Activated CD4-positive, alpha-beta T cell treated with anti-CD3 and anti-CD28 coated beads for 24 hours (primary cell): ENCODE measurements at regions not wholly inside any gene's neighbourhood (a gene's known extent, or its start where the extent isn't known, plus 50 kb on each side); places are given as distances from the start of the nearest gene placed in this dataset.
A peak's percentile ranks its signal among the peaks of the same experiment; 100 is the strongest.

Experiments
- DNase-seq, 2 donors: peaks; one replicate each; pipeline ENCODE4 v3.0.0-alpha.2; 2020; ENCODE audit warnings: low read depth in 2 of 2

- DNase-seq: no peak
Observed at GRCh38 chr21:38151021-38151645, 105.7 kb upstream of the KCNJ15 start.

GRCh38 chr21:38156200-38156599, 100.6 kb upstream of the KCNJ15 start:
- no peak for DNase-seq

GRCh38 chr21:38159355-38159754, 97.4 kb upstream of the KCNJ15 start:
- DNase-seq: peak; percentile 33

- no peak for DNase-seq
Observed at GRCh38 chr21:38165466-38166172, 91.2 kb upstream of the KCNJ15 start.

- DNase-seq: no peak
Observed at GRCh38 chr21:38166173-38166535, 90.6 kb upstream of the KCNJ15 start.

GRCh38 chr21:38167345-38167744, 89.4 kb upstream of the KCNJ15 start:
- no peak for DNase-seq

- DNase-seq: no peak
Observed at GRCh38 chr21:38170283-38170682, 86.5 kb upstream of the KCNJ15 start.

- DNase-seq: no peak
Observed at GRCh38 chr21:38170704-38171682, 85.8 kb upstream of the KCNJ15 start.

- DNase-seq: no peak
Observed at GRCh38 chr21:38171723-38172344, 85.0 kb upstream of the KCNJ15 start.

GRCh38 chr21:38173276-38174035, 83.3 kb upstream of the KCNJ15 start:
- DNase-seq: no peak

GRCh38 chr21:38175306-38175705, 81.5 kb upstream of the KCNJ15 start:
- DNase-seq: no peak

GRCh38 chr21:38177919-38178652, 78.7 kb upstream of the KCNJ15 start:
- DNase-seq: no peak

GRCh38 chr21:38178653-38179470, 77.9 kb upstream of the KCNJ15 start:
- no peak for DNase-seq

- DNase-seq: no peak
Observed at GRCh38 chr21:38179511-38179910, 77.3 kb upstream of the KCNJ15 start.

- no peak for DNase-seq
Observed at GRCh38 chr21:38181096-38181495, 75.7 kb upstream of the KCNJ15 start.

GRCh38 chr21:38182370-38182985, 74.3 kb upstream of the KCNJ15 start:
- DNase-seq: no peak

- no peak for DNase-seq
Observed at GRCh38 chr21:38183961-38184360, 72.8 kb upstream of the KCNJ15 start.

GRCh38 chr21:38186661-38187270, 70.0 kb upstream of the KCNJ15 start:
- no peak for DNase-seq

- no peak for DNase-seq
Observed at GRCh38 chr21:38188037-38188436, 68.8 kb upstream of the KCNJ15 start.
